Coronary artery (tissue), 2 donors: ENCODE measurements at regions not wholly inside any gene's neighbourhood (a gene's known extent, or its start where the extent isn't known, plus 50 kb on each side); places are given as distances from the start of the nearest gene placed in this dataset.

Experiments
- DNase-seq: peaks from one replicate; pipeline ENCODE4 v3.0.0-alpha.2; 2017; ENCODE audit warnings: low spot score
- H3K27ac ChIP-seq, 2 donors: fragments of 200-600 bp; sonication (generic); one replicate each; pipeline ENCODE4 v1.5.1; 2016 to 2019
- H3K4me3 ChIP-seq: fragments of 200-600 bp; sonication (generic); 2 replicates; pipeline ENCODE4 v1.5.1; 2016; ENCODE audit warnings: mild to moderate bottlenecking, moderate library complexity
- CTCF ChIP-seq: fragments of 200-600 bp; sonication (generic); IDR thresholded peaks from one replicate; pipeline ENCODE4 v1.5.1; 2019; ENCODE audit warnings: antibody characterized with exemption

GRCh38 chr1:192003295-192004077, 154.8 kb upstream of the RGS18 start:
- TF ChIP-seq CTCF: no peak
- Histone ChIP-seq H3K4me3 (no peak overlapping the region), H3K27ac (no peak overlapping the region)
- no peak for DNase-seq

GRCh38 chr1:192005976-192006375, 152.3 kb upstream of the RGS18 start:
- no peak for TF ChIP-seq CTCF
- no peak overlapping the region for H3K4me3 ChIP-seq
- H3K27ac ChIP-seq: no peak overlapping the region
- DNase-seq: no peak

GRCh38 chr1:192008281-192008825, 149.9 kb upstream of the RGS18 start:
- no peak for DNase-seq
- Histone ChIP-seq H3K4me3 (no peak overlapping the region), H3K27ac (no peak overlapping the region)
- no peak for TF ChIP-seq CTCF

- no peak overlapping the region for H3K4me3 ChIP-seq
- H3K27ac ChIP-seq: no peak overlapping the region
- TF ChIP-seq CTCF: no peak
- DNase-seq: no peak
Observed at GRCh38 chr1:192010406-192010805, 147.9 kb upstream of the RGS18 start.

GRCh38 chr1:192011525-192011924, 146.7 kb upstream of the RGS18 start:
- no peak overlapping the region for H3K4me3 ChIP-seq
- no peak for DNase-seq
- no peak overlapping the region for H3K27ac ChIP-seq
- no peak for TF ChIP-seq CTCF

GRCh38 chr1:192022827-192023226, 135.4 kb upstream of the RGS18 start:
- no peak for TF ChIP-seq CTCF
- Histone ChIP-seq H3K4me3 (no peak overlapping the region), H3K27ac (no peak overlapping the region)
- no peak for DNase-seq

- no peak for TF ChIP-seq CTCF
- H3K27ac ChIP-seq: no peak overlapping the region
- no peak for DNase-seq
- no peak overlapping the region for H3K4me3 ChIP-seq
Observed at GRCh38 chr1:192024881-192025280, 133.4 kb upstream of the RGS18 start.
